ENCODE measurements at regions not wholly inside any gene's neighbourhood (a gene's known extent, or its start where the extent isn't known, plus 50 kb on each side); places are given as distances from the start of the nearest gene placed in this dataset.

DNA sequence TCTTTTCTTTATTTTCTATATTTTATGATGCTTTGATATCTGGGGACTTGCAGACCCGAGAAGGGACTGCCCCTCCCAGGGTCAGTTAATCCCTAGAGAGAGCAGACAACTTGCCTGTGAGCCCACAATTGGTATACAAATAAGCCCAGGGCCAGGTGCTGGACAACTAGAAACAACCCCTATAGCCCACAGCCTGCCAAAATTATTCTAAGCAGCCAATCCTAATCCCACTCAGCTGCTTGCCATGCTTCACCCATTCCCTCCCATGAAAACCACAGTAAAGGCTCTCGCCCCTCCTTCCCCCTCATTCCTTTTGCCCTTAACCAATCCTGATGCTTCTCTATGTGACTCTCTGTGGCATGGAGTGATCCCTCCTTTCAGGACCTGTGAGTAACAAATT lies 380.7 kb downstream of the RBM43 start:
- Histone ChIP-seq H3K79me2 (ENCODE audit: control insufficient read depth, insufficient read depth, low read length) (no peaks in the 10 kb centered on the region), H3K4me2 (ENCODE audit: insufficient read depth, low read length) (no peak overlapping the region), H4K20me1 (replicated peaks; ENCODE audit: control insufficient read depth, extremely low read depth, insufficient read depth, low read length) (no peaks in the 10 kb centered on the region), H3K4me3 (replicated peaks in 1 of 3; ENCODE audit: insufficient read depth in 1 of 3, low read depth in 1 of 3, low read length in 3 of 3) (no peak overlapping the region), H3K9ac (replicated peaks; ENCODE audit: extremely low read depth, insufficient read depth, low read length) (no peak overlapping the region), H3K9me3 (replicated peaks; ENCODE audit: control insufficient read depth, insufficient read depth, low read length) (no peaks in the 10 kb centered on the region), H3K27me3 (ENCODE audit: control insufficient read depth in 2 of 2, insufficient read depth in 2 of 2, low read length in 2 of 2) (no peaks in the 10 kb centered on the region), H2AFZ (ENCODE audit: low read depth, low read length) (no peak overlapping the region), H3K27ac (ENCODE audit: insufficient read depth, low read depth, low read length) (no peak overlapping the region), H3K4me1 (ENCODE audit: control insufficient read depth, extremely low read depth, insufficient read depth, low read length) (no peaks in the 10 kb centered on the region), H3K9me1 (replicated peaks; ENCODE audit: control insufficient read depth, extremely low read depth, insufficient read depth, low read length) (no peaks in the 10 kb centered on the region), H3K36me3 (ENCODE audit: control insufficient read depth in 2 of 2, extremely low read depth in 1 of 2, insufficient read depth in 2 of 2, low read length in 2 of 2) (no peaks in the 10 kb centered on the region)
- CTCF ChIA-PET = no interaction called here
- POLR2A ChIA-PET = no interaction called here
- dilution Hi-C loops (cut with MboI; ENCODE audit: extremely low pct_ligation_motif_present, low sequenced_read_pairs) = no loop called here
- TF ChIP-seq POLR2A (IDR thresholded peaks at IDR 0.05; ENCODE audit: low read depth, low read length) (no peak), MAX (IDR thresholded peaks at IDR 0.05; ENCODE audit: insufficient read depth, insufficient read length) (no peak), FOS (IDR thresholded peaks at IDR 0.05; ENCODE audit: borderline replicate concordance, insufficient read depth, low read length) (no peak)
- intact Hi-C loops (cut with micrococcal nuclease) = no loop called here
- FAIRE-seq = no peak
- BruUV-seq (replicated peaks) = no TSS peak
- DNase-seq (ENCODE audit: low read depth, low spot score) = no peak

GRCh38 chr2:150878356-150878755 lies 383.3 kb downstream of the RBM43 start:
- FAIRE-seq (no peak), DNase-seq (ENCODE audit: low read depth, low spot score) (no peak)
- no peak overlapping the region for H3K27ac ChIP-seq (ENCODE audit: insufficient read depth, low read depth, low read length)
- TF ChIP-seq, protein P1, sequence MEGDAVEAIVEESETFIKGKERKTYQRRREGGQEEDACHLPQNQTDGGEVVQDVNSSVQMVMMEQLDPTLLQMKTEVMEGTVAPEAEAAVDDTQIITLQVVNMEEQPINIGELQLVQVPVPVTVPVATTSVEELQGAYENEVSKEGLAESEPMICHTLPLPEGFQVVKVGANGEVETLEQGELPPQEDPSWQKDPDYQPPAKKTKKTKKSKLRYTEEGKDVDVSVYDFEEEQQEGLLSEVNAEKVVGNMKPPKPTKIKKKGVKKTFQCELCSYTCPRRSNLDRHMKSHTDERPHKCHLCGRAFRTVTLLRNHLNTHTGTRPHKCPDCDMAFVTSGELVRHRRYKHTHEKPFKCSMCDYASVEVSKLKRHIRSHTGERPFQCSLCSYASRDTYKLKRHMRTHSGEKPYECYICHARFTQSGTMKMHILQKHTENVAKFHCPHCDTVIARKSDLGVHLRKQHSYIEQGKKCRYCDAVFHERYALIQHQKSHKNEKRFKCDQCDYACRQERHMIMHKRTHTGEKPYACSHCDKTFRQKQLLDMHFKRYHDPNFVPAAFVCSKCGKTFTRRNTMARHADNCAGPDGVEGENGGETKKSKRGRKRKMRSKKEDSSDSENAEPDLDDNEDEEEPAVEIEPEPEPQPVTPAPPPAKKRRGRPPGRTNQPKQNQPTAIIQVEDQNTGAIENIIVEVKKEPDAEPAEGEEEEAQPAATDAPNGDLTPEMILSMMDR (IDR thresholded peaks at IDR 0.05; ENCODE audit: extremely low read depth in 1 of 2, insufficient read depth in 1 of 2, low read depth in 1 of 2, low read length in 2 of 2) = no peak
- TF ChIP-seq POLR2AphosphoS5 (IDR thresholded peaks at IDR 0.05; ENCODE audit: insufficient read depth, low read depth, low read length) (no peak), GATA2 (IDR thresholded peaks at IDR 0.05; ENCODE audit: insufficient read depth, insufficient read length, low read depth, low read length) (no peak), JUN (IDR thresholded peaks at IDR 0.05; ENCODE audit: borderline replicate concordance, insufficient read depth, insufficient read length, low read depth) (peak; percentile 26), MAX (IDR thresholded peaks at IDR 0.05; ENCODE audit: insufficient read depth, insufficient read length) (no peak), MYC (IDR thresholded peaks at IDR 0.05; ENCODE audit: low read depth, low read length) (no peak), FOS (IDR thresholded peaks at IDR 0.05; ENCODE audit: borderline replicate concordance, insufficient read depth, low read length) (no peak)
- CTCF ChIA-PET = no interaction called here
- H3K79me2 ChIP-seq (ENCODE audit: control insufficient read depth, insufficient read depth, low read length) = no peaks in the 10 kb centered on the region
- H3K4me3 ChIP-seq (replicated peaks in 1 of 3; ENCODE audit: insufficient read depth in 1 of 3, low read depth in 1 of 3, low read length in 3 of 3) = no peak overlapping the region
- POLR2A ChIA-PET = no interaction called here
- no TSS peak for BruUV-seq (replicated peaks)
- H3K9me3 ChIP-seq (replicated peaks; ENCODE audit: control insufficient read depth, insufficient read depth, low read length) = no peaks in the 10 kb centered on the region
- no peaks in the 10 kb centered on the region for H3K9me1 ChIP-seq (replicated peaks; ENCODE audit: control insufficient read depth, extremely low read depth, insufficient read depth, low read length)
- H3K4me1 ChIP-seq (ENCODE audit: control insufficient read depth, extremely low read depth, insufficient read depth, low read length) = no peaks in the 10 kb centered on the region
- no peak overlapping the region for H3K9ac ChIP-seq (replicated peaks; ENCODE audit: extremely low read depth, insufficient read depth, low read length)
- no peak overlapping the region for H2AFZ ChIP-seq (ENCODE audit: low read depth, low read length)
- no peaks in the 10 kb centered on the region for H3K36me3 ChIP-seq (ENCODE audit: control insufficient read depth in 2 of 2, extremely low read depth in 1 of 2, insufficient read depth in 2 of 2, low read length in 2 of 2)
- H3K27me3 ChIP-seq (ENCODE audit: control insufficient read depth in 2 of 2, insufficient read depth in 2 of 2, low read length in 2 of 2) = no peaks in the 10 kb centered on the region
- intact Hi-C loops (cut with micrococcal nuclease) = no loop called here
- no peak overlapping the region for H3K4me2 ChIP-seq (ENCODE audit: insufficient read depth, low read length)
- H4K20me1 ChIP-seq (replicated peaks; ENCODE audit: control insufficient read depth, extremely low read depth, insufficient read depth, low read length) = no peaks in the 10 kb centered on the region
- dilution Hi-C loops (cut with MboI; ENCODE audit: extremely low pct_ligation_motif_present, low sequenced_read_pairs) = no loop called here

All from endothelial cell of umbilical vein (primary cell).